WTC11 (cell line): ENCODE measurements at regions not wholly inside any gene's neighbourhood (a gene's known extent, or its start where the extent isn't known, plus 50 kb on each side); places are given as distances from the start of the nearest gene placed in this dataset.

Experiments
- ATAC-seq: fragments of 200-7000 bp; cut with Tn5 transposase; 2 replicates; pipeline ENCODE4 v1.10.0; 2021; ENCODE audit warnings: mild to moderate bottlenecking, moderate library complexity
- CTCF ChIA-PET: fragments of 300-600 bp; sonication (Branson Sonifier 250); formaldehyde crosslinking; loops from one replicate; lab custom pipeline; 2021; ENCODE audit warnings: antibody characterized with exemption; lab: Charles Lee
- POLR2A ChIA-PET: fragments of 350-600 bp; sonication (Branson Sonifier 250); formaldehyde crosslinking; loops from one replicate; lab custom pipeline; 2021; ENCODE audit warnings: antibody characterized with exemption; lab: Charles Lee
- DNase-seq: peaks from one replicate; pipeline ENCODE4 v3.0.0; 2021; ENCODE audit warnings: low spot score
- H3K27ac Mint-ChIP-seq: 2 replicates; pipeline ENCODE4 v1.8.0; 2021; ENCODE audit warnings: mixed read lengths
- H3K27me3 Mint-ChIP-seq: 2 replicates; pipeline ENCODE4 v1.8.0; 2021; ENCODE audit warnings: low read depth, mild to moderate bottlenecking, moderate library complexity, mixed read lengths
- H3K36me3 Mint-ChIP-seq: 2 replicates; pipeline ENCODE4 v1.8.0; 2021; ENCODE audit warnings: mixed read lengths
- H3K4me1 Mint-ChIP-seq: 2 replicates; pipeline ENCODE4 v1.8.0; 2022; ENCODE audit warnings: mixed read lengths
- H3K4me3 Mint-ChIP-seq: 2 replicates; pipeline ENCODE4 v1.8.0; 2021; ENCODE audit warnings: mild to moderate bottlenecking, moderate library complexity, mixed read lengths
- H3K9me3 Mint-ChIP-seq: 2 replicates; pipeline ENCODE4 v1.8.0; 2021; ENCODE audit warnings: mixed read lengths
- AFF4 ChIP-seq: sonication (generic); formaldehyde crosslinking; IDR thresholded peaks from 2 replicates; pipeline ENCODE4 v1.8.1; 2023; ENCODE audit warnings: mild to moderate bottlenecking, missing genetic modification reagents, borderline replicate concordance
- ATF1 ChIP-seq: sonication (generic); formaldehyde crosslinking; IDR thresholded peaks from 2 replicates; pipeline ENCODE4 v1.8.1; 2023; ENCODE audit warnings: mild to moderate bottlenecking, moderate library complexity, missing genetic modification reagents
- FOXK1 ChIP-seq: sonication (generic); formaldehyde crosslinking; IDR thresholded peaks from 2 replicates; pipeline ENCODE4 v1.8.0; 2022; ENCODE audit warnings: mild to moderate bottlenecking, moderate library complexity, missing genetic modification reagents
- HMGA2 ChIP-seq: fragments of 250-450 bp; sonication (Bioruptor Pico); IDR thresholded peaks from 2 replicates; pipeline ENCODE4 v1.4.0; 2021; ENCODE audit warnings: mild to moderate bottlenecking, moderate library complexity
- PREB ChIP-seq: sonication (generic); formaldehyde crosslinking; IDR thresholded peaks from 2 replicates; pipeline ENCODE4 v1.8.1; 2022; ENCODE audit warnings: mild to moderate bottlenecking, missing genetic modification reagents, moderate library complexity, borderline replicate concordance
- SOX15 ChIP-seq: fragments of 250-450 bp; sonication (Bioruptor Pico); IDR thresholded peaks from 2 replicates; pipeline ENCODE4 v1.9.0; 2021; ENCODE audit warnings: mild to moderate bottlenecking
- SP1 ChIP-seq: sonication (generic); formaldehyde crosslinking; conservative IDR thresholded peaks from 2 replicates; pipeline ENCODE4 v1.8.1; 2022; ENCODE audit warnings: missing genetic modification reagents
- TCF7 ChIP-seq: sonication (generic); formaldehyde crosslinking; IDR thresholded peaks from 2 replicates; pipeline ENCODE4 v1.8.0; 2022; ENCODE audit warnings: mild to moderate bottlenecking, low read depth, missing genetic modification reagents, moderate library complexity
- TEAD4 ChIP-seq: sonication (generic); formaldehyde crosslinking; IDR thresholded peaks from 2 replicates; pipeline ENCODE4 v1.8.0; 2022; ENCODE audit warnings: mild to moderate bottlenecking, missing genetic modification reagents
- ZBTB43 ChIP-seq: sonication (generic); formaldehyde crosslinking; IDR thresholded peaks from 2 replicates; pipeline ENCODE4 v1.8.1; 2023; ENCODE audit warnings: mild to moderate bottlenecking, missing genetic modification reagents
- ZNF263 ChIP-seq: sonication (generic); formaldehyde crosslinking; IDR thresholded peaks from 2 replicates; pipeline ENCODE4 v1.8.1; 2022; ENCODE audit warnings: low read depth, mild to moderate bottlenecking, moderate library complexity, missing genetic modification reagents
- TF ChIP-seq, protein P1 (sequence below): fragments of 250-450 bp; sonication (Bioruptor Pico); IDR thresholded peaks from 2 replicates; pipeline ENCODE4 v1.9.0; 2021; ENCODE audit warnings: mild to moderate bottlenecking

DNA sequence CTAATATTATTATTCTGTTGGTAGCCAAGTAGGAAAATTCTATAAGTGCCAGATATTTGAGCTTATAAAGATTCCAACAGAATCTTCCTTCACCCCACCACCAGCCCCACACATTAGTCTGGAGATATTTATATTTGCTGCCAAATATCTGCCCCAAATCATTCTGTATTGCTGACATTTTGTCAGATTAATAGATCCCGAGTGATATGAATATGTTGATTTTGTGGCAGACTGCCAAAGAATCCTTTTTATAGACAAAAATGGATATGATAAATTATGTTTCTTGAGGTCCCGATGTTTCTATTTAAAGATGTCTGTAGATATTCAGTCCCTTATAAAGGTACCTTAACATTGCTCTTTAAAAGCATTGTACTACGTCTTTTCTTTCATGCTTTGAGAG lies 162.2 kb upstream of the KCNJ16 start (continued):
- TF ChIP-seq, protein P1, sequence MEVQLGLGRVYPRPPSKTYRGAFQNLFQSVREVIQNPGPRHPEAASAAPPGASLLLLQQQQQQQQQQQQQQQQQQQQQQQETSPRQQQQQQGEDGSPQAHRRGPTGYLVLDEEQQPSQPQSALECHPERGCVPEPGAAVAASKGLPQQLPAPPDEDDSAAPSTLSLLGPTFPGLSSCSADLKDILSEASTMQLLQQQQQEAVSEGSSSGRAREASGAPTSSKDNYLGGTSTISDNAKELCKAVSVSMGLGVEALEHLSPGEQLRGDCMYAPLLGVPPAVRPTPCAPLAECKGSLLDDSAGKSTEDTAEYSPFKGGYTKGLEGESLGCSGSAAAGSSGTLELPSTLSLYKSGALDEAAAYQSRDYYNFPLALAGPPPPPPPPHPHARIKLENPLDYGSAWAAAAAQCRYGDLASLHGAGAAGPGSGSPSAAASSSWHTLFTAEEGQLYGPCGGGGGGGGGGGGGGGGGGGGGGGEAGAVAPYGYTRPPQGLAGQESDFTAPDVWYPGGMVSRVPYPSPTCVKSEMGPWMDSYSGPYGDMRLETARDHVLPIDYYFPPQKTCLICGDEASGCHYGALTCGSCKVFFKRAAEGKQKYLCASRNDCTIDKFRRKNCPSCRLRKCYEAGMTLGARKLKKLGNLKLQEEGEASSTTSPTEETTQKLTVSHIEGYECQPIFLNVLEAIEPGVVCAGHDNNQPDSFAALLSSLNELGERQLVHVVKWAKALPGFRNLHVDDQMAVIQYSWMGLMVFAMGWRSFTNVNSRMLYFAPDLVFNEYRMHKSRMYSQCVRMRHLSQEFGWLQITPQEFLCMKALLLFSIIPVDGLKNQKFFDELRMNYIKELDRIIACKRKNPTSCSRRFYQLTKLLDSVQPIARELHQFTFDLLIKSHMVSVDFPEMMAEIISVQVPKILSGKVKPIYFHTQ (CRISPR knock-in tag), result no peak
- no peak for TF ChIP-seq ZNF263 (CRISPR knock-in tag)

DNA sequence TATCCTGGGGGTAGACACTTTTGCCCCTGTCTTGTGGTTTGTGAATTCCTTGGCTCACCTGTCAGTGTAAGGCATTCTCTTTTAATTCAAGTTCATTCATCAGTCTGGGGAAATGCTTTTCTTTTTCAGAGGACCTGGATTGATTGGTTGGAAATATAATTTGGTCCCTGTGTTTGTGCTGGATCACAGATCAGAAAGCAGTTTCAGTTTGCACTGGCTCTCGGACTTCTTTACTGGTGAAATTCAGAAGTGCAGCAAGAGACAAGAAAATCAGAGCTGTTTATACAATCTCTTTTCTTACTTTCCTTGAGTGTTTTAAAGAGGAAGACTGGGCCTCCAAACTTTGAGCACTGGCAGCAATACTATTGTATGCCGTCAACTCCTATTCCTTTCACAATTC lies 161.8 kb upstream of the KCNJ16 start:
- H3K4me3 Mint-ChIP-seq, result no peak overlapping the region
- POLR2A ChIA-PET, result no interaction called here
- no peak for DNase-seq
- no peaks in the 10 kb centered on the region for H3K36me3 Mint-ChIP-seq
- H3K27ac Mint-ChIP-seq, result no peak overlapping the region
- 0 out of 2 replicates have a peak, but pooled peaks cover 6% of the 10 kb centered on the region for H3K9me3 Mint-ChIP-seq
- CTCF ChIA-PET, result no interaction called here
- H3K4me1 Mint-ChIP-seq, result peaks cover 12% of the 10 kb centered on the region
- TF ChIP-seq ZNF263 (CRISPR knock-in tag) (no peak), ATF1 (CRISPR knock-in tag) (no peak), FOXK1 (CRISPR knock-in tag) (no peak), PREB (no peak)
- no peak for ATAC-seq
- no peaks in the 10 kb centered on the region for H3K27me3 Mint-ChIP-seq

DNA sequence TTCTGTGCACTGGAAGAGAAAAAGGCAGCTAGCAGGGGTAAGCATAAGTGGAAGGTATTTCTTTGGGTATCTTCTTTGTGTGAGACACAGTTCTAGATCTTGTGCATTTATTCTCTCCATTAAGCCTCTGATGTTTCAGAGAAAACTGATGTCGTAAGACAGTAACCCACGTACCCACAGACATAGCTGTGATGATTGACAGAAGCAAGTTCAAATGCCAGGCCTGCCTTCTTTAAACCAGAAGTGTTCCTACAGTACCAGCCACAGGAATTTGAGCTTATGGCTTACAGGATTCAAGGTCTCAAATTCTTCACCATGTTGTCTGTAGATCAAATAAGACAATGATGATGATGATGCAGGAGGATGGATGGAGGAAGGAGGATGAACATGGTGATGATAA lies 161.4 kb upstream of the KCNJ16 start:
- no peak overlapping the region for H3K4me3 Mint-ChIP-seq
- no peak for ATAC-seq
- POLR2A ChIA-PET, result no interaction called here

More for the DNA sequence above, 161.4 kb upstream of the KCNJ16 start:
- Mint-ChIP-seq H3K36me3 (no peaks in the 10 kb centered on the region), H3K9me3 (peaks cover 10% of the 10 kb centered on the region; the same call in 1 of the 2 replicates), H3K4me1 (peaks cover 12% of the 10 kb centered on the region), H3K27me3 (no peaks in the 10 kb centered on the region), H3K27ac (no peak overlapping the region)
- TF ChIP-seq HMGA2 (CRISPR knock-in tag) (no peak), TEAD4 (CRISPR knock-in tag) (no peak), AFF4 (CRISPR knock-in tag) (no peak), TCF7 (CRISPR knock-in tag) (no peak), SOX15 (CRISPR knock-in tag) (no peak), SP1 (CRISPR knock-in tag) (no peak), ZBTB43 (CRISPR knock-in tag) (no peak)
- CTCF ChIA-PET, result no interaction called here
- no peak for DNase-seq
